ENCODE measurements at regions not wholly inside any gene's neighbourhood (a gene's known extent, or its start where the extent isn't known, plus 50 kb on each side); places are given as distances from the start of the nearest gene placed in this dataset.

DNA sequence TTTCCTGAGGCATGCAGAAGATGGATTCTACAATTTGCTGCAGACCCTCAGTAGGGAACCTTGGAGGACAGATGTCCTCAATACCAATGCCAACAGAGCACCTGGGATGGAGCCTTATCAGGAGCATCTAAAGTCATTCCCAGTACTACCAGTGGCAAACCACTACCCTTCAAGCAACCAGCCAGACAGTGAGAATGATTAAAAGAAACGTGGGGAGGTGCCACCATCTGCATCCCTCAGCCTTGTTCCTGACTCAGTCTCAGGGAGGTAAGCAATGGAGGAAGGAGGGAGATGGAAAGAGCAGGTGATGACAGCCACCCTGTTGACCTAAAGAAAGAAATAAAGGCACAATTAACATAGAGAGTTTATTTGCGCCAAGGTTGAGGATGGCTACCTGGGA, 175.2 kb upstream of the GRIN2B start:
- H3K4me3 ChIP-seq (ENCODE audit: low read depth, low read length): no peak overlapping the region
- TF ChIP-seq POLR2A (IDR thresholded peaks at IDR 0.05; ENCODE audit: extremely low read depth, insufficient read length) (no peak), MYC (IDR thresholded peaks at IDR 0.05; ENCODE audit: low read depth, low read length) (no peak)
- TF ChIP-seq, protein P1, sequence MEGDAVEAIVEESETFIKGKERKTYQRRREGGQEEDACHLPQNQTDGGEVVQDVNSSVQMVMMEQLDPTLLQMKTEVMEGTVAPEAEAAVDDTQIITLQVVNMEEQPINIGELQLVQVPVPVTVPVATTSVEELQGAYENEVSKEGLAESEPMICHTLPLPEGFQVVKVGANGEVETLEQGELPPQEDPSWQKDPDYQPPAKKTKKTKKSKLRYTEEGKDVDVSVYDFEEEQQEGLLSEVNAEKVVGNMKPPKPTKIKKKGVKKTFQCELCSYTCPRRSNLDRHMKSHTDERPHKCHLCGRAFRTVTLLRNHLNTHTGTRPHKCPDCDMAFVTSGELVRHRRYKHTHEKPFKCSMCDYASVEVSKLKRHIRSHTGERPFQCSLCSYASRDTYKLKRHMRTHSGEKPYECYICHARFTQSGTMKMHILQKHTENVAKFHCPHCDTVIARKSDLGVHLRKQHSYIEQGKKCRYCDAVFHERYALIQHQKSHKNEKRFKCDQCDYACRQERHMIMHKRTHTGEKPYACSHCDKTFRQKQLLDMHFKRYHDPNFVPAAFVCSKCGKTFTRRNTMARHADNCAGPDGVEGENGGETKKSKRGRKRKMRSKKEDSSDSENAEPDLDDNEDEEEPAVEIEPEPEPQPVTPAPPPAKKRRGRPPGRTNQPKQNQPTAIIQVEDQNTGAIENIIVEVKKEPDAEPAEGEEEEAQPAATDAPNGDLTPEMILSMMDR (IDR thresholded peaks at IDR 0.05; ENCODE audit: low read depth, low read length): no peak
- DNase-seq (ENCODE audit: low read depth): no peak

DNA sequence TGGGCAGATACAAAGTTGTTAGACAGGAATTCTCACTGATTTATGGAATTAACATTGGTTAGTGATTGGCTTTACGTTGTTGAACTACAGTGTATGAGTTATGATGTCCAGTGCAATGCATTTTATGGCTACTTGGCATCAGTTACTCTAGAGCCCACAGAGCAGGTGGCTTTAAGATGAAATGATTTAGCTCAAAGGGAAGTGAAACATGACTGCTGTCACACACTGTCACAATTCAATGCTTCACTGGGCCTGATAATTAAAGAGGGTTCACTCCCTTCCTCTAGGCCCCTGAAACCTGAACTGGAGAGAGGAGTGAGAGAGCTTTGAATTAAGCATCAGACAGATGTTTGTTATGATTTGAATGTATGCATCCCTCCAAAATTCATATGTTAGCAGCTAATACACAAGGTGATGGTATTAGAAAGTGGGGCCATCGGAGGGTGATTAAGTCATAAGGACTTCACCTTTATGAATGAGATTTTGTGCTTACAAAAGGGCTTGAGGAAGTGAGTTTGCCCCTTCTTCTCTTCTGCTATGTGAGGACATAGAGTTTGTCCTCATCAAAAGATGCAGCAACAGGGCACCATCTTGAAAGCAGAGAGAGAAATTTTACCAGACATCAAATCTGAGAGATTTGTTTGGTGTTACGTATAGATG, 175.8 kb upstream of the GRIN2B start:
- H3K4me3 ChIP-seq (ENCODE audit: low read depth, low read length): no peak overlapping the region
- no peak for TF ChIP-seq MYC (IDR thresholded peaks at IDR 0.05; ENCODE audit: low read depth, low read length)
- TF ChIP-seq POLR2A (IDR thresholded peaks at IDR 0.05; ENCODE audit: extremely low read depth, insufficient read length): no peak
- TF ChIP-seq, protein P2, sequence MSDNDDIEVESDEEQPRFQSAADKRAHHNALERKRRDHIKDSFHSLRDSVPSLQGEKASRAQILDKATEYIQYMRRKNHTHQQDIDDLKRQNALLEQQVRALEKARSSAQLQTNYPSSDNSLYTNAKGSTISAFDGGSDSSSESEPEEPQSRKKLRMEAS (IDR thresholded peaks at IDR 0.05; ENCODE audit: low read depth, low read length): no peak
- TF ChIP-seq, protein P1 (IDR thresholded peaks at IDR 0.05; ENCODE audit: low read depth, low read length): no peak
- no peak for DNase-seq (ENCODE audit: low read depth)

DNA sequence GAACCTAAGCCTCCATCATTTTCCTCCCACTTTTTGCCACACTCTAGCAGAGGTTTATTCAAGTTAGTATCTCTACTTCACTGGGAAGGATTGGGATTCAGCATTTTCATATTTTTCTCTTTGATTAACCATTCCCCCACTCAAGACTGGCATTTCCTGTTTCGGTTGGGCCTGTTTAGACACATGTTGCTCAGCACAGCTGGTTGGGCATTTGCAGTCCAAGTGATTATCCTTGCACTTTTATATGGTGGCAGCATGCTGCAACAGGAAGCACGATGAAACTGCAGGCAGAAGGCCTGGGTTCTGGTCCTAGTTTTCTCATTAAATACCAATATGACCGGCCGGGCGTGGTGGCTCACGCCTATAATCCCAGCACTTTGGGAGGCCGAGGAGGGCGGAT, 182.9 kb upstream of the GRIN2B start:
- H3K4me3 ChIP-seq (ENCODE audit: low read depth, low read length): no peak overlapping the region
- TF ChIP-seq, protein P2 (IDR thresholded peaks at IDR 0.05; ENCODE audit: low read depth, low read length): no peak
- TF ChIP-seq MYC (IDR thresholded peaks at IDR 0.05; ENCODE audit: low read depth, low read length): no peak
- TF ChIP-seq POLR2A (IDR thresholded peaks at IDR 0.05; ENCODE audit: extremely low read depth, insufficient read length): no peak
- TF ChIP-seq, protein P1 (IDR thresholded peaks at IDR 0.05; ENCODE audit: low read depth, low read length): no peak
- no peak for DNase-seq (ENCODE audit: low read depth)

DNA sequence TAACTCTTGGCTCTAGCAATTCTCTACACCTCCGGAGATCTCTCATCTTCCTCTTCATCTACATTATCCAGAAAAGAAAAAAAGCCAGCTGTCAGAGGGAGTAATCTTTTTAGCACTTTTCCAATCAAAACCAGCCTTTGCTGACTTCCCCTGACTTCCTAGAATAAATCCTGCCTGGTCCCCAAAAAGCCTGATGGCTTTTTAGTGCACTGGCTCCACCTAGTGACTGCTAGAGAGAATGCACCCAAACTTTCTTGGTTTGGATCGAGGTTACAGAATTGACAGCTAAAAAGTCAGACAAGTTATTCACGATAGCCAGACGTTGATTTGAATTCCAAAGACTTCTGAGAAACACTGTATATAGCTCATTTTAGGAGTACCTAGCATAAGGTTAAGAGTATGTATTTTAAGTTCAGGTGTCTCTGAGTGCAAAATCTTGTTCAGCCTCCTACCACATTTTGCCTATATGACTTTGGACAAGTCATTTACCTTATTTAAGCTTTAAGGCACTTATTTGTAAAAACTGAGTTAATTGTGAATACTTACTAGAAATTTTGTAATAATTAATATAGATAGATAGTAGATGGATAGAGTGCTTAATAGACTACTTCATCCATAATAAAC, 185.7 kb upstream of the GRIN2B start:
- DNase-seq (ENCODE audit: low read depth): peak; percentile 55
- no peak for TF ChIP-seq POLR2A (IDR thresholded peaks at IDR 0.05; ENCODE audit: extremely low read depth, insufficient read length)
- TF ChIP-seq, protein P1 (IDR thresholded peaks at IDR 0.05; ENCODE audit: low read depth, low read length): peak; percentile 94
- no peak overlapping the region for H3K4me3 ChIP-seq (ENCODE audit: low read depth, low read length)

DNA sequence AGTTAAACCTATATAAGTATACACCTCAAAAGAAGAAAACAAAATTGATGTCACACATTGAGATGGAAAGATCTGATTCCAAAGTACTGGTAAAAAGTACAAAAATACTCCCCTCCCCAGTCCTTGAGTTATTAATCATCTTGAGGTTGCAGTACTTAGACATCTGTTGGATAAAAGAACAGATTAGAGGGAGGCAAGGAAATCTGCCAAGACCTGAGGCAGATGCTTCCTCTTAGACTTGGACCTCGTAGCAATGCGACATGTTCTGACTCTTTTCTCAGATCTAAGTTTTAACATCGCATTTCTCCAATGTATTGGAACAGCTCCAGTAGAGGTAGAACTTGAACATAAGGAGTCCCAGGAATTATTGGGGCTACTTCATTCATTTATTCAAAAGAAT, 187.9 kb upstream of the GRIN2B start:
- DNase-seq (ENCODE audit: low read depth): no peak
- TF ChIP-seq MYC (IDR thresholded peaks at IDR 0.05; ENCODE audit: low read depth, low read length) (no peak), POLR2A (IDR thresholded peaks at IDR 0.05; ENCODE audit: extremely low read depth, insufficient read length) (no peak)
- TF ChIP-seq, protein P1 (IDR thresholded peaks at IDR 0.05; ENCODE audit: low read depth, low read length): no peak
- TF ChIP-seq, protein P2 (IDR thresholded peaks at IDR 0.05; ENCODE audit: low read depth, low read length): no peak
- H3K4me3 ChIP-seq (ENCODE audit: low read depth, low read length): no peak overlapping the region

DNA sequence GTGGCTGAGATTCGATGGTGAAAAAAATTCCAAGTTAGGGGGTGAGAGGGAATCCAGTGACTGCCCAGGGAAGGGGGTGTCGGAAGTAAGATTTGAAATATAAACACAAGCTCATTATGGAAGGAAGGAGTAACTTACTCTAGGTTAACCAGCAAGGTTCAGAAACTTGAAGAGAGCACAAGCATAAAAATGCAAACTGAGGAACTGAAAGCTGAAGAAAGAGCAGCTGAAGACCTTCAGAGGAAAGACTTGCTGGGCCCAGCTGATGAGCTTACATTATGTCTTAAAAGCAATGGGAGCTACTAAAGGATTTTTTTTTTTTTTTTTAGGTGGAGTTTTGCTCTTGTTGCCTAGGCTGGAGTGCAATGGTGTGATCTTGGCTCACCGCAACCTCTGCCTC, 189.7 kb upstream of the GRIN2B start:
- no peak overlapping the region for H3K4me3 ChIP-seq (ENCODE audit: low read depth, low read length)
- no peak for DNase-seq (ENCODE audit: low read depth)

More for the DNA sequence above, 189.7 kb upstream of the GRIN2B start:
- TF ChIP-seq MYC (IDR thresholded peaks at IDR 0.05; ENCODE audit: low read depth, low read length) (no peak), POLR2A (IDR thresholded peaks at IDR 0.05; ENCODE audit: extremely low read depth, insufficient read length) (no peak)
- TF ChIP-seq, protein P2 (IDR thresholded peaks at IDR 0.05; ENCODE audit: low read depth, low read length): no peak
- TF ChIP-seq, protein P1 (IDR thresholded peaks at IDR 0.05; ENCODE audit: low read depth, low read length): no peak
